ENCODE measurements at regions not wholly inside any gene's neighbourhood (a gene's known extent, or its start where the extent isn't known, plus 50 kb on each side); places are given as distances from the start of the nearest gene placed in this dataset.
"Not testable (repeated sequence)": the region's sequence is repeated elsewhere in the genome, so short reads cannot be mapped to it uniquely, and the experiment has no call there.

DNA sequence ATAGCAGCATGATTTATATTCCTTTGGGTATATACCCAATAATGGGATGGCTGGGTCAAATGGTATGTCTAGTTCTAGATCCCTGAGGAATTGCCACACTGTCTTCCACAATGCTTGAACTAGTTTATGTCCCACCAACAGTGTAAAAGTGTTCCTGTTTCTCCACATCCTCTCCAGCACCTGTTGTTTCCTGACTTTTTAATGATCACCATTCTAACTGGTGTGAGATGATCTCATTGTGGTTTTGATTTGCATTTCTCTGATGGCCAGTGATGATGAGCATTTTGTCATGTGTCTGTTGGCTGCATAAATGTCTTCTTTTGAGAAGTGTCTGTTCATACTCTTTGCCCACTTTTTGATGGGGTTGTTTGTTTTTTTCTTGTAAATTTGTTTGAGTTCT lies 54.0 kb upstream of the GPR89A start:
- H3K27me3 ChIP-seq; H3K4me1 ChIP-seq; H3K4me3 ChIP-seq; H3K9me3 ChIP-seq; intact Hi-C loops (cut with DNase I; ENCODE audit: low total_unique reads); H3K36me3 ChIP-seq; H3K27ac ChIP-seq; DNase-seq: not testable (repeated sequence)

DNA sequence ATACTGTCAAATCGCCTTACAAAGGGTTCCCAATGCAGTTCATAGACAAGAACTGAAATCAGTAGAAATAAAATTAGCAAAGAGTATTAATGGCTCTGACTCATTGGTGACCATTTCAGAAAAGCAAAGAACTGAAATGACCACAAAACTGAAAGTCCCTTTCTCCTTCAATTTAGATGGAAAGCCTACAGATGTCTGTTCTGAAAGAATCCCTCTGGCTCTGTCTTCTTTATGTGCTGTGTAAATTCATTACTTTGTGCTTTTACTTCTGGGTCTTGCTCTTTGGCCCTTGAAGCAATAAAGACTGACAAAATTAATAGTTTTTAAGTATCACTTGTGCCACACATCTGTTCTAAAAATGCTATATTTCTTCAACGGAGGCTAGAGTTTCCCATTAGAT lies 62.7 kb upstream of the GPR89A start:
- Histone ChIP-seq H3K36me3 (no peaks in the 10 kb centered on the region), H3K27ac (no peak overlapping the region), H3K4me3 (no peak overlapping the region), H3K9me3 (no peaks in the 10 kb centered on the region), H3K27me3 (no peaks in the 10 kb centered on the region), H3K4me1 (no peaks in the 10 kb centered on the region)
- no peak for DNase-seq
- TF ChIP-seq, protein P1, sequence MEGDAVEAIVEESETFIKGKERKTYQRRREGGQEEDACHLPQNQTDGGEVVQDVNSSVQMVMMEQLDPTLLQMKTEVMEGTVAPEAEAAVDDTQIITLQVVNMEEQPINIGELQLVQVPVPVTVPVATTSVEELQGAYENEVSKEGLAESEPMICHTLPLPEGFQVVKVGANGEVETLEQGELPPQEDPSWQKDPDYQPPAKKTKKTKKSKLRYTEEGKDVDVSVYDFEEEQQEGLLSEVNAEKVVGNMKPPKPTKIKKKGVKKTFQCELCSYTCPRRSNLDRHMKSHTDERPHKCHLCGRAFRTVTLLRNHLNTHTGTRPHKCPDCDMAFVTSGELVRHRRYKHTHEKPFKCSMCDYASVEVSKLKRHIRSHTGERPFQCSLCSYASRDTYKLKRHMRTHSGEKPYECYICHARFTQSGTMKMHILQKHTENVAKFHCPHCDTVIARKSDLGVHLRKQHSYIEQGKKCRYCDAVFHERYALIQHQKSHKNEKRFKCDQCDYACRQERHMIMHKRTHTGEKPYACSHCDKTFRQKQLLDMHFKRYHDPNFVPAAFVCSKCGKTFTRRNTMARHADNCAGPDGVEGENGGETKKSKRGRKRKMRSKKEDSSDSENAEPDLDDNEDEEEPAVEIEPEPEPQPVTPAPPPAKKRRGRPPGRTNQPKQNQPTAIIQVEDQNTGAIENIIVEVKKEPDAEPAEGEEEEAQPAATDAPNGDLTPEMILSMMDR (IDR thresholded peaks at IDR 0.05) = no peak
- intact Hi-C loops (cut with DNase I; ENCODE audit: low total_unique reads) = no loop called here

DNA sequence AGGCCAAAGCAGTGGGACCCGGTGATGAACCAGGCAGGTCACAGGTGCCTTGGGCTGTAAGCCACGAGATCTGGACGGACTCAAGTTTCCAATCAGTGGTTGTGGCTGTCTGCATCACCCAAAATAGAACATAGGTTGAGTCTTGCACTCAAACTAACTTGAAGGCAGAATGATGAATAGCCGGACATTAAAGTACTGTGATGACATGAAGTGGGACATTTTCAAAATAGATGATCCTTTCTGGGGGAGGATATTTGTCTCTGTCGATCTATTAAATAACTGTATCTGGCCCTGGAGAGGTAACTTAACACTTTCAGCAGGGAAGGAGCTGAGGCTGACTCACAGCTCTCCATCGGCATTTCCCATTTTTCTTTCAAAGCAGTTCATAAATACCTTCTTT lies 66.1 kb upstream of the GPR89A start:
- H3K27me3 ChIP-seq; H3K27ac ChIP-seq; DNase-seq; H3K9me3 ChIP-seq; H3K4me3 ChIP-seq; intact Hi-C loops (cut with DNase I; ENCODE audit: low total_unique reads); H3K4me1 ChIP-seq; H3K36me3 ChIP-seq: not testable (repeated sequence)

DNA sequence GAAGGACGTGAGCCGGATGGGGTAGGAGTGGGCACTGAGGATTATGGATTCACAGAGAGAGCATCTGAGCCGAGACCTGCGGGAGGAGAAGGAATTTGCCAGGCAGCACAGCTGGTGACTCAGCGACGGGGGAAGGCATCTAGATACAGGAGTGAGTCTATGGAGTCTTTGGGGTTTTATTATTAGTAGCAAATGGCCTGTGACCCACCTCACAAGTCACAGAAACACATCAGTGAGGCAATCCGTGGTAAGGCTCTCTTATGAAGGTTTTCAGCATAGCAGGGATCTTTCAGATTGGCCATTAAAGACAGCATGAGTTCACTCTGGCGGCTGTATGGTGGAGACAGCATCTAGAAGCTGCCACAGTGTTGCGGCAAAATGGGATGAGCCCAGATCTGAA lies 66.5 kb upstream of the GPR89A start:
- H3K36me3 ChIP-seq; H3K27ac ChIP-seq; DNase-seq; H3K4me3 ChIP-seq; H3K9me3 ChIP-seq; H3K4me1 ChIP-seq; intact Hi-C loops (cut with DNase I; ENCODE audit: low total_unique reads); H3K27me3 ChIP-seq: not testable (repeated sequence)

DNA sequence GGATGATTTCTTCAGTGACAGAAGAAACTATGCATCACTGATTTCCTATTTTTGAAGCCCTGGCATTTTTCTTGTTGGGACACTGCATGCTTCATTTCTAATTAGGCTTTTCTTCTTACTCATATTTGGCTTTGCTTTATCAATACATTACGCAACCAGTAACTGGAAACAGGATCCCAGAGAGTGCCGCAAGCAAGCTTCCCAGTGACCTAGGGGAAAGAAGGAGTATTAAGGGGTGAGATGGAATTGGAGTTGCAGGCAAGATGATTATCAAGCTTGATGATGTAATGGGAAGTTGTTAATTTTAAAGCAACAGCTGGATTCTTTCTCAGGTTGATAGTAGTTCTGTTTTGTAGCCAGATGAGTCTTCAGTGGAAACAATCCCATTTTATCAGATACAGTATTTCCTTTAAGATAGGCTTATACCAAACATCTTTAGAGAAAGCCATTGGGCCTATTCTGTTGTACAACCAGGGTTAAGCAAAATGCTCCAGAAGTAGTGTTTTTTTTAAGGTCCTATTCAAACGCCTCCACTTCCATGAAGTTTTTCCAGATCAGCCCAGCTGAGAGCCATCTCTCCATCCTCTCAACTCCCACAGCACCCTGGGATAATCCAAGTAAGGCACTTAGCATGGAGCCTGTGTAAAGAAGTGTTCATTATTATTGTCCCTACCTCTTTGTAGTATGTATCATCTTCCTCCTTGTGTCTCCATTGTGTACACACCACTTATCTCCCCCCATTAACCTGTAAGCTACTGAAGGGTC lies 69.5 kb upstream of the GPR89A start:
- H3K4me1 ChIP-seq; H3K4me3 ChIP-seq; H3K27ac ChIP-seq; H3K36me3 ChIP-seq; intact Hi-C loops (cut with DNase I; ENCODE audit: low total_unique reads); H3K27me3 ChIP-seq; DNase-seq; H3K9me3 ChIP-seq: not testable (repeated sequence)

DNA sequence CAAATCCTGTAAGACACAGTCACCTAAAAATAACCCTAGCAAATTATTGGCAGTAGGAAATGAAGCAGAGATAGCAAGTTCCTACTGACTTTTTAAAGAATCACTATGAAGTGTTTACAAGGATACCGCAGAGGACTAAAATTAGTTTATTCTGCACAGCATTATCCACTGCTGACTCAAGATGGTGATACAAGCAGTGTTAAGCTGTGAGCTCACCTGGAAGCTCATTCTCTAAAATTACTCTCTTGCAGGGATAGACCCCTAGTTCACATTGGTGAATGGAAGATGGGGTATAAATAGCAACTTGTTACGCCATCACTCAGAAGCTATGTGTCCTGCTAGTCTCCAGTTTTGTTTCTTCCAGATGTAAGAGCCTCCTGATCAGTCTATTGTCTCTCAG lies 70.8 kb upstream of the GPR89A start:
- H3K27ac ChIP-seq; DNase-seq; intact Hi-C loops (cut with DNase I; ENCODE audit: low total_unique reads); H3K4me3 ChIP-seq; H3K27me3 ChIP-seq; H3K9me3 ChIP-seq; H3K4me1 ChIP-seq; H3K36me3 ChIP-seq: not testable (repeated sequence)

DNA sequence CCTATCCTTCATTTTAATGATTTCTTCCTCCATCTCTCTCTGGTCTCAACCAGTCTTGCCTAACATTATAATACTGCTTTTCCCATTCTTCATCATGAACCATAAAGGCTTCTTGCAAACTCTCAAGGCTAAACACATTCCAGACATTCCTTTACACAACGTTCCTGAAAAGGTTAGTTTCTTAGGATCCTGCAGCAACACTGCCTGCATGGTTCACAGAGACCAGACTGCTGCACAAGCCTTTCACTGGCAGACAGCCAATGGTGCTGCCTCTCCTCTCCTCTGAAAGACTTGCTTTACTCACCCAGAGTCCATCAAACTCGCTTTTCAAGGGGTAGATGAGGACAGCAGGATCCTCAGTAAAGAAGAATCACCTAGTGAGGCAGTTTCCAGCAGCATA lies 72.3 kb upstream of the GPR89A start:
- intact Hi-C loops (cut with DNase I; ENCODE audit: low total_unique reads); H3K4me1 ChIP-seq; H3K4me3 ChIP-seq; DNase-seq; H3K9me3 ChIP-seq; H3K27ac ChIP-seq; H3K27me3 ChIP-seq; H3K36me3 ChIP-seq: not testable (repeated sequence)

DNA sequence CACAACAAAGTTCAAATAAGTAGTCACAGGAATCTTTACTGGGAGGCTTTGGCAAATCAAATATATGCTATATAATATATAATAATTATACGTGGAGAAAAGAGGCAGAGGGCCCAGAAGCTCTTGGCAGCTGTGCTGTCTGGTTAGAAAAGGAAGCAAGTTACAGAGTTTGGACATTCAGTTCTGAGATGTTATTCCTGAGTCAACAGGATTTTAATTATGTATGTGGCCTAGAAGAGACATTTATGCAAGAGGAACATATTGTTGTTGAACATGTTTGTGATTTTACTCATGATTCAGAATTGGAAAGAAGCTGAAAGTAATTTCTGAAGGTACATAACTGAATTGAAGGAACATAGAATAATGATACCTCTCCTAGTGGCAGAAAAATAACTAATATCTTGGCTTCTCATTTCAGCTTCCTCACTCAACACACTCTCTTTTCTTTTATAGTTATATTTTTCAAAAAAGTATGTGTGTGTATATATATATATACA lies 79.7 kb upstream of the GPR89A start:
- H3K27ac ChIP-seq; DNase-seq; H3K4me3 ChIP-seq; H3K36me3 ChIP-seq; H3K9me3 ChIP-seq; H3K4me1 ChIP-seq; intact Hi-C loops (cut with DNase I; ENCODE audit: low total_unique reads); H3K27me3 ChIP-seq: not testable (repeated sequence)

DNA sequence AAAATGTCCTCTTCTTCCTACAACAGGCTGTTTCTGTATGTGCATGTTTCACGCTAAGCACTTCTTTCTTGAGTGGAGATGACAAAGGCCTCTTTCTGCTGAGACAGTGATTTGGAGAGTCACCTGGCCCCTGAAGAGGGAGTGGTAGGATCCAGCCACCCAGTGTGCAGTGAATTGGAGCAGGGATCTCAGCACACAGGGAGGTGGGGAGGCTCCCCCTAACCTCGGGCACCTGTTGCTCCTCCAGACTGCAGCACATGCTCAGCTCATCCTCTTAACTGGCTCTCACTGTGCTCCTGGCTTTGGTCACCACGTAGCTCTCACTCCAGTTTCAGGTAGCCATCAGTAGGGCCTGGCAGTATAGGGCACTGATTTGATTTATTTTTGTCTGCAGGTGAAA lies 87.6 kb upstream of the GPR89A start:
- H3K4me1 ChIP-seq; DNase-seq; H3K27me3 ChIP-seq; H3K36me3 ChIP-seq; H3K27ac ChIP-seq; intact Hi-C loops (cut with DNase I; ENCODE audit: low total_unique reads); H3K4me3 ChIP-seq; H3K9me3 ChIP-seq: not testable (repeated sequence)

DNA sequence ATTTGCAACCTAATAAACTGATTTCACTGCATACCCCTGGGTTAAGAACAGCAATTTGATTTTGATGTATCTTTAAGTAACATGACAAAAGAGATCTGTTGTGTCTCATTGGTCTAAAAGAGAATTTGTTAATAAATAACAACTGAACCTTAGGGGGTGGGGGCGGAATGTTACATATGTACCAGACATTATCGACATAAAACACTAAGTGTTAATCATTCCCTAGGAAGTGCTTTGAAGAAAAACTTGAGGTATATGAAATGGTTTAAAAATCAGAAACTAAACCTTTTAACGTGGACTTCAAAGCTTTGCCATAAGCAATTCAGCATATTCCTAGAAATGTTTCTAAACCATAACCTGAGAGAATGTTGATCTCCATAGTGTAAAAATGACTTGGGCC lies 88.5 kb upstream of the GPR89A start:
- H3K4me3 ChIP-seq; H3K9me3 ChIP-seq; DNase-seq; H3K27ac ChIP-seq; H3K4me1 ChIP-seq; H3K36me3 ChIP-seq; H3K27me3 ChIP-seq; intact Hi-C loops (cut with DNase I; ENCODE audit: low total_unique reads): not testable (repeated sequence)

DNA sequence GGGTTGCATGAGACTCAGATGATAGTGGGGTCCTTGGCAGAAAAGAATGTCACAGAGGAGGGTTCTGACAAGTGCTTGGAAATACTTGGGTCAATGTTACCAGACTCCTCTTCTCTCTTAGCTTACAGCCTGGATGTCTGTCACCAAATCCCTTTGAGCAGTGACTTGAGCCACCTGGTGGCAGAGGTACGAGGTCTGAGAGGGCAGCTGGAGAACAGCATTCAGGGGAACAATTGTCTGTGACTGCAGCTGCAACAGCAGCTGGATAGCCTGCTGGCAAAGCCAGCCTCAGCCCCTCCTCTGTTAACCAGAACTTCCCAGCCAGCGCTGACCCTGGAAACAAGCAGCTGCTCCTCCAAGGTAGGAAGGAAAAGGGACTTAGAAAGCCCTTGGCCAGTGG lies 87.6 kb upstream of the NBPF20 start:
- H3K27ac ChIP-seq; intact Hi-C loops (cut with DNase I; ENCODE audit: low total_unique reads); H3K4me3 ChIP-seq; H3K27me3 ChIP-seq; DNase-seq; H3K9me3 ChIP-seq; H3K36me3 ChIP-seq; H3K4me1 ChIP-seq: not testable (repeated sequence)

DNA sequence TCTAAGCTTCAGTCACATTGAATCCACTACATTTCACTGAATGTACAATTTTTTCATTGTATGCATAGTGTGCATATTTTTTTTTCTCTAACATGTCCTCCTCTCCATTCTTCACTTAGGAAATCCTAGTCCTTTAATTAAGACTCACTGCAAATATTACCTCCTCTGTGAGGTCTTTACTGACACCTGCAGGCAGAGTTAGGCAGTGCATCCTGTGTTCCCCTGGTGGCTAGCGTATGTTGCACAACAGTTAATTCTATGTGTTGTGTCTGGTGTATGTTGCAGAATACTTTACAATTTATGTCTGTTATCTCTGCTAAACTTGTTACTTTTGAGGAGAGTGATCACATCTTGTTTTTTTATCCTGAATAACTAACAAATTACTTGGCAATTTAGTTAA lies 82.7 kb upstream of the NBPF20 start:
- not testable (repeated sequence) for H3K9me3 ChIP-seq, H3K36me3 ChIP-seq

DNA sequence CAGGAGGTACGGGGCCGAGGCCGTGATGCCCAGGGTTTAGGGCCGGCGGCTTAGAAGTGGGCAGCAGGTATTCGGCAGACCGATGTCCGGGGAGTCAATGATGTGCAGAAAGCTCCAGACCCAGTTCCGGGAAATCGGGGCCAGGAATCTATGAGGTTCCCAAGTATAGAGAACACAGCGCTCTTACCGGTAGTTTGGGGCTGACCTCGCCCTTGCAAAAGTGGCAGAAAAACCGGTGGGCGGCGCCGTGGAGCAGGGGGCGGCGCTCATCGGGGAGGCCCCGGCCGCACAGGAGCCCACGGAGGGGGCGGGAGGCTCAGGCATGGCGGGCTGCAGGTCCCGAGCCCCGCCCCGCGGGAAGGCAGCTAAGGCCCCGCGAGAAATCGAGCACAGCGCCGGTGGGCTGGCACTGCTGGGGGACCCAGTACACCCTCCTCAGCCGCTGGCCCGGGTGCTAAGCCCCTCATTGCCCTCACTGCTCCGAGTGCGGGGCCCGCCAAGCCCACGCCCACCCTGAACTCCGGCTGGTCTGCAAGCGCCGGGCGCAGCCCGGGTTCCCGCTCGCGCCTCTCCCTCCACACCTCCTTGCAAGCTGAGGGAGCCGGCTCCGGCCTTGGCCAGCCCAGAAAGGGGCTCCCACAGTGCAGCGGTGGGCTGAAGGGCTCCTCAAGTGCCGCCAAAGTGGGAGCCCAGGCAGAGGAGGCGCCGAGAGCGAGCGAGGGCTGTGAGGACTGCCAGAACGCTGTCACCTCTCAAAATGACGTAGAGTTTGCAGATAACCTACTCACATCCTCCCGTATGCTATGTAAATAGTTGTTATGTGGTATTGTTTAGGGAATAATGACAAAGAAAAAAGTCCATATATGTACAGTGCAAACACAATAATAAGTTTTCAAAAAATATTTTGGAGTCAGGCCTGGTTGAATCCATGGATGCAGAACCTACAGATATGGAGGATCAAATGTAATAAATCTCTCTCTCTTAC lies 80.6 kb upstream of the NBPF20 start:
- H3K4me1 ChIP-seq; H3K27me3 ChIP-seq; H3K27ac ChIP-seq; H3K36me3 ChIP-seq; DNase-seq; H3K9me3 ChIP-seq; intact Hi-C loops (cut with DNase I; ENCODE audit: low total_unique reads); H3K4me3 ChIP-seq: not testable (repeated sequence)

More for the DNA sequence above, 82.7 kb upstream of the NBPF20 start:
- H3K4me1 ChIP-seq; DNase-seq; H3K27ac ChIP-seq; H3K4me3 ChIP-seq; intact Hi-C loops (cut with DNase I; ENCODE audit: low total_unique reads); H3K27me3 ChIP-seq: not testable (repeated sequence)

All from tibial artery (tissue), 4 donors.